GM19239 (cell line): ENCODE measurements at regions not wholly inside any gene's neighbourhood (a gene's known extent, or its start where the extent isn't known, plus 50 kb on each side); places are given as distances from the start of the nearest gene placed in this dataset.

Experiments
- DNase-seq: peaks from one replicate; pipeline ENCODE4 v3.0.0; 2011; ENCODE audit warnings: low spot score; ENCODE audit not compliant: insufficient read length
- FAIRE-seq: peaks from 2 replicates; lab custom pipeline; 2011; peaks lifted over from hg19 to GRCh38; lab: Jason Lieb, UNC

DNA sequence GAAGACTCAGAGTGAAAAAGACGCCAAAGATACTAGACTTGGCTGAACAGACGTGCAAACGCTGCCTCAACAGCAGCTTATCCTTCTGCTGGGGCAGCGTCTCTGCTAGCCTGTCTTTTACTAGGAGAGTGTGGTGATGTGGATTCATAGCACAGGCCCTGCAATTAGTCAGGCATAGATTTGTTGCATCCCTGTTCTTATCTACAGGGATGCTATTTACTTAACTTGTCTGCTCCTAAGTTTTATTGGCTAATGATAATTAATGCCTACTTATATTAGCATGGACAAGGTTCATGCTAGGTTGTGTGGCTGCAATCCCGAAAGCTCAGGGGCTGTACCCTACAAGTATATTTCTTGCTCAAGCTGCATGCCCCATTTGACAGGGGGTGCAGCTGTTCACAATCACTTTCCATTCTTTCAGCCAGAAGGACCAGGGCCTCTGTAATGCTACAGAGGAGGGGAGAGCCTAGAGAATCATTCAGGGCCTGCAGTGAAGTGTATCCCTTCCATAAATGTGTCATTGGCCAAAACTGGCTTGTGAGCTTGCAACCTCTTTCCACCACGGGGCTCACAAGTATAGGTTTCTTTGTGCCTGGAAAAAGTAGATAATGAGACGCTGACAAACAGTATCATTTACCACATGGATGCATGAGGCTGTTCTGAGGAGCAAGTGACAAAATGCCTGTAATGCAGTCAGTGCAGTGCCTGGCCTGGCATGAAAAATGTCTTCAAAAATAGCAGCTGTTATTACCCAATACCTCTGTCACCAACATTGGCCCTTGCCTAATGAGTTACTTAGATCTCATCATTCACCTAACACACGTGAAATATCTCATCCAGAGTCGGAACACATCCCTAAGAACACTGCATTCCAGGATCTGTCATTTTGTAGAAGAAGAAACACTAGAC lies 685.8 kb upstream of the API5 start:
- DNase-seq, result no peak
- FAIRE-seq, result no peak

DNA sequence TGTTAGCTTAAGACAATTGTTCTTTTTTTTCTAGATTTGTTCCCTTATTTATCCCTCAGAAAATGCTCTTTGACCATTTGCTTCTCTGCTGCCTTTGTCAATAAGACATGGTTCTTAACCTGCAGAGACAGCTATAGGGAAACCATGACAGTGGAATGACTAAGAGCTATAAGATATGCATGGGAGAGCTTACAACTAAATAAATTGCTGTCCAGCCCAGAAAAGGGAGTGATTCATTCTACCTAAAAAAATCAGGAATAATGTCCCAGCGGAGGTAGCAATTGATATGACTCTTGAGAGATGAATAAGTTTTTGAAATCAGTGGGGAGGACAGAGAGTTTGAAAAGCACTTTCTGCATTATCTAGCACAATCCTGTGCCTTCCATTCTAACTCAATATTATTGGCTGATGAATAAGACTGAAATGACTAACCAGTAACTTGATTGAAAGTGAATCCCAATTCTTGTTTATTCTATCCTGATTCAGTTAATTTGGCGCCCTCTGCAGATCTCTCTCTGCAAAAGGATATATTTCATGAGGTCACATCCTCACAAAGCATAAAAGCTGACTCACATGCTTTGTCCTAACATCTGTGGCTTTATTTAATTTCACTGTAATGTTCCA lies 680.5 kb upstream of the API5 start:
- FAIRE-seq (no peak), DNase-seq (no peak)

GRCh38 chr11:42646959-42647358 lies 664.8 kb upstream of the API5 start:
- FAIRE-seq (no peak), DNase-seq (no peak)

DNA sequence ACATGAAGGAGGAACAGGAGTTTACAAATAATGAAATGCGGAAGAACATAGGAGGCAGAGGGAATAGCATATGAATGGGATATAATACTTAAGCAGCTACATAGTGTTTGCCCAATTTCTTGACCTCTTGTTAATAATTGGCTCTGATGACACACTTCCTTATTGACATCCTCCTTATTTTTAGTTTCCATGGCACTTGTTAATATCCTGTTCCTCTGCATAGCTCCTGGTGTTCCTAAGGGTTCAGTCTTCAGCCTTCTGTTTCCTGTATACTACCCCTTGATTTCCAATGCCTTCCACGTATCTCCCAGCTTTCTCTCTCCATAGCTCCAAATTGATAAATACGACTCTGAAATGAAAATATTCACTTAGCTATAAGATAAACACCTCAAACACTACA lies 663.8 kb upstream of the API5 start:
- FAIRE-seq (no peak), DNase-seq (no peak)

DNA sequence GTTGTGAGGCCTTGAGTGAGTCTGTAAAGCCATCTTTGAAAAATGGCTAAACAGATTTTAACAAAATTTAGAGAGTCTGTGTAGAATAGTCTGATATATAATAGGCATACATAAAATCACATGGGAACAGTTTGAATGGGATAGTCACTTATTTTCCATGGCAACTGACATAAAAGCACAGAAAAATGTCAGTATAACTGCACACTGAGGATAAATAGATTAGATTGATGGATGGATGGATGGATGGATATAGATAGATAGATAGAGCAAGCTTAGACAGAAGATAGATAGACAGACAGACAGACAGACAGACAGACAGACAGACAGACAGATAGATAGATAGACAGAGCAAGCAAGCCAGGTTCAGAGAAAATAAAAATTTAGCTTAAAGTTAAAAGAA lies 660.2 kb upstream of the API5 start:
- FAIRE-seq (no peak), DNase-seq (no peak)

DNA sequence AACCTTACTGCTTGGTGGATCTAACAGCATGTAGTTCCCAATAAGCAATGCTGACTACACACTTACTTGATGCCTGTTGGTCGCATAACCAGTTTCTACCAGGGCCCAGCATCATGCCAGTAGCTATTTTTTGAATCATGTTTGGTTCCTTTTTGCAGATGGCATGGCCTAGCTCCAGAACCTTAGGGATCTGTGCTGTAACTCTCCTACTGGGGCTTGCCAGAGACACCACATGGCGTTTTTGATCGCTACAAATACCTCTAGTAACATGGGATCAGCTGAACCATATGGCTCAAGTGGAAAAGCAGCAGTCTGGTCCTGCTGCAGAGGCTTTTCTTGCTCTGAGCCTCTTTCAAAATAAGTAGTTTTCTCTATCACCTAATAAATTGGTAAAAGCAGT lies 654.6 kb upstream of the API5 start:
- DNase-seq, result no peak
- FAIRE-seq, result no peak

- no peak for DNase-seq
- FAIRE-seq, result no peak
Observed at GRCh38 chr11:42661942-42662341, 649.9 kb upstream of the API5 start.

DNA sequence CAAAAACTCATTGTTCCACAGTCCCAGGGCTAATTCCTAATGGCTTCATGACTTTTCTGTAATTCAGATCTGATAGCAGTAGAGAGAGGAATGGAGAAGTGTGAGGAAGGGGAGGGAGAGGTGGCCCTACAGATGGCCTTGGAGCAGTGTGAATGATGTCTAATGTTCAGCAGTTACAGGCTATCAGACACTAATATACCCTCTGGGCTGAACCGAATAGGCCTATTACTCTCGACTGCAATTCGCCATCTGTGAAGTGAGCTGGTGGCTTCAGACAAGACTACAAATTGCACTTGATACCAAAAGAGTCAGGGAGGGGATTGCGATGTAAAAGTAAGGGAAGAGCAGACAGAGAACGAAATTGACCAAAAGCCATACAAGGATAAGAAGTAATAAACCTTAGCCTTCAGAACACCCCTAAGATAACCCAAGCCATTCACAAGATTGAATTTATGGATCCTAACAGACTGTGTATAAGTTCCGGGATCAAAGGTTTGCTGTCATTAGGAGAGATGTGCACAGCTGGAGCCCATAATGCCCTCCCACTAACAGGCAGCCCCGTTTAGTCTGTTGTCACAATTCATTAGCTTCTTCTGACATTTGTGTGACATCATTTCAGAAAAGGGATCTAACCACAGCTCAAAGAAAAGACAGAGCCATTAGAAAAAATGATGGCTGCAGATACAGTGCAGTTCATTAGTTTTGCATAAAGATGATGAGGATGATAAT lies 642.4 kb upstream of the API5 start:
- DNase-seq (no peak), FAIRE-seq (no peak)

GRCh38 chr11:42674436-42674835 lies 637.4 kb upstream of the API5 start:
- FAIRE-seq (no peak), DNase-seq (no peak)

DNA sequence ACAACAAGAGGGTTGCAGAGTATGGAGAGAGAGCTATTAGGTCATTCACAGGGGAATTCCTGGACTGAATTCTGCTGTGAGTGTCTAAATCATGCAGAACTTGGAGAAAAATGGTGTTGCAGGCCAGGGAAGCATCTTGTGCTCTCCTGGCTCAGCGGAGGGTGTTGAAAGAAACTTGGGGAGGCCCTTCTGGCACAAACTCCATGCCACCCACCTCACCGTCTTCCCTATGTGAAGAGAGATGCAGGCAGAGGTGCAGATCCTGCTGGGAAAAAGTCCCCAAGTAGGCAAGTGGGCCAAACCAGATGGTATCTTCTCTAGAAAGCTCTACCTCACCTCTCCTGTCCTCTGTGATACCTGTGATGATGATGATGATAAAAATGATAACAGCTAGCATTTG lies 604.3 kb upstream of the API5 start:
- FAIRE-seq (no peak), DNase-seq (no peak)

GRCh38 chr11:42709216-42709615 lies 602.6 kb upstream of the API5 start:
- FAIRE-seq, result no peak
- DNase-seq, result no peak

DNA sequence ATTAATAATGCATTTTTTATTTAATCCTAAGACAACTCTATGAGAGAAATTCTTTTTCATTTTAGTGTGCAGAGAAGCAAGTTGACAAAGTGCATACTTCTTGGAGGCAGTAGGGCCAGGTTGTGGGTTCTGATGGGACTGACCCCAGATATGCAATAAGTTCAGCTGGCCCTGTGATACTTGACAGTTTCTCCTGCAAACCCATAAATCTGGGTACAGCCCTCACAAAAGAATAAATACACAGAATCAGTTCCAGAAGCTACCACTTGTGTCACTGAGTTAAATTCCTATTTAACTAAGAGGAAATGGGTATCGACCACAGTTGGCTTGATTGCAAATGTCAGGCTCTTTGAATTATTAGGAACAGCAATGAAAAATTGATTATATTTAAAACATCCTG lies 598.5 kb upstream of the API5 start:
- FAIRE-seq, result no peak
- DNase-seq, result no peak

GRCh38 chr11:42713753-42714152 lies 598.0 kb upstream of the API5 start:
- DNase-seq (no peak), FAIRE-seq (no peak)

GRCh38 chr11:42720716-42721563 lies 590.9 kb upstream of the API5 start:
- DNase-seq, result no peak
- no peak for FAIRE-seq

- DNase-seq (no peak), FAIRE-seq (no peak)
Observed at GRCh38 chr11:42727879-42728278, 583.9 kb upstream of the API5 start.

DNA sequence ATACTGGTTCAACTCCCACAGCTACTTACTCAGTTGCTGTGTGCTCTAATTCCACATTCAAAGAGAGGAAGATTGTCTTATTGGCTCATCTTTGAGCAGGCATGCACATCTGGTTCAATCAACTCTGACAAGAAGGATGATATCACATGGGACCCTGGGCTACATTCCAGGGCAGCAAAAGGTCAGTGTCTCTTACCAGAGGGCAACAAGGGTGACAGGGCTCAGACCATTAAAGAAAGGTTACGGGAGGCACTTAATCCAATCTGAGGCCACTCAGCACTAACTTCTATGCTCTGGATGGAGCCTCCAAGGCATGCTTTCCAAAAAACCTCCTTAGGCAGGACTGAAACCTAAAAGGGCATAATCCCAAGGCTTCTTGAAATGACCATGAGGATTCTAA lies 549.4 kb upstream of the API5 start:
- DNase-seq (no peak), FAIRE-seq (no peak)

DNA sequence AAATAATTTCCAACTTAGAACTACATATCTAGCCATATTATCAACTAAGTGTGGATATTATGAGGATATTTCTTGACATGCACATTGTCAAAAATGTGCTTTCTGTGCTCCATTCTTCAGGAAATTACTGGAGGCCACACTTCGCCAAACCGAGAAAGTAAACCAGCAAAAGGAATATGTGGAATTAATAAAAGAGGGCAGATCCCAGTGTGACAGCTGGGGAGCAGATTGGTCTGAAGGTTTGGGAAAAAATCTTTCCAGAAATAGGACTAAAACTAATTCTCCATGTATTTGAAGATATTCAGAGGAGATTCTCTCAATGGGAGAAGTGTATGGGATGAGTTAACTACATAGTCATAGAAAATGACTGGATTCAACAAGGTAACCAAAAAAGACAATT lies 546.9 kb upstream of the API5 start:
- FAIRE-seq, result no peak
- no peak for DNase-seq

DNA sequence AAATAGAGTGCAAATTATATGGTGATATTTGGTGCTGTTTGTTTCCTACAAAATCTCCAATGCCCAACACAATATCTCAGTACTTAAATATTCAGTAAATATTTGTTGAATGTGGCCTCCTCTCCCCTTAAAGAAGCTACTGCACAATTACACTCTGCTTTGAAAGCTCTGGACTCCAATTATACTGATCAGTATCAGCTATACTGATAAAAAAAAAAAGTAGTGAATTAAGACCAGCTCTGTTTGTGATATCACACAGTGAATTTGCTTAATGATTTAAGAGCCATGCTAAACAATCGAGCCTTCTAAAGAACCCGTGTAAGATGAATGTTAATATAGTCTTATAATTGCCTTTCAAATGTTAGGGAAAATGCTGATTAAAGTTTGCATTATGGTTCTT lies 543.2 kb upstream of the API5 start:
- DNase-seq (no peak), FAIRE-seq (no peak)

DNA sequence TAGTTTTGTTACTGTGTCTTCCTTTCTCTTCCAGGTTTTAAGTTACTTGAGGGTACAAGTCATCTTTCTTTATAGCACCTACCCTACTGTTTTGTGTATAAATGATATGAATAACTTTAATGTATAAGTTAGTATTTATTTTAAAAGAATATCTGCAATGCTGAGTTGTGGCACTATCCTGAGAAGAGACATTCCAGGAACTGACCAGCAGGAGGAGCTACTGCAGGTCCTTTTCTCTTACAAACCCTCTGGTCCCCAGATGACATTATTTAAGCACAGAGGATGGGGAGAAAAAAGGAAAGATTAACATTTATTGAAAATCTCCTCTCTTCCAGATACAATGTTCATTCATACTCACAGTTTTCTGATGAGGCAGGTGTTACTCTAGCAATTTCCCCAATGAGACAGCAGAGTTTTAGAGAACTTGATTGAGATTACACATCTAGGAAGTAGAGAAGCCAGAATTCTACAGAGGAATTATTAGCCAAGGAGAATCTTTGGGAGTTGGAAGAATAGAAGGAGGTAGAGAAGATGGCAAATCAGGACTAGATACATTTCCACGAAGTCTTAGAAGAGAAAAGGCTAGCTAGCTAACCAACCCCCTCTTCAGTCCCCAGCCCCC lies 541.2 kb upstream of the API5 start:
- peak; percentile 6 for DNase-seq
- FAIRE-seq, result no peak

DNA sequence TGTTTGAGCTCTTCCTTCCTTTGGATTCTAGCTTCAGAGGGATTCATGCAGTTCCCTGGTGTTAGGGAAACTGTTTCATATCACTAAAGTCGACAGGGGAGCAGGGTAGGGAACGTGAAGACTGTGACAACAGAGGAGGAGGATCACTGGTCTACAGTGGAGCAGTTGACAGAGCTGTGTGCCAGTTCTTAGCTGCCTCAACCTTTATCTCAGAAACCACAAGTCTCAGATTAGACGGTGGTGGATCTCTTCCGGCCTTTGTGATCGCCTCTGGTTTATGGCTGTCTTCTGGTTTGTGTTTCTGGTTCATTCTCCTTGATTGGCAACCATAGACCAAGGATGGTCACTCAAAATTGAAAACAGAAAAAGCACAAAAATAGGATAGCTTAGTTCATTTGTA lies 538.9 kb upstream of the API5 start:
- FAIRE-seq (no peak), DNase-seq (no peak)
